Right atrium auricular region (tissue), 2 donors: ENCODE measurements at regions not wholly inside any gene's neighbourhood (a gene's known extent, or its start where the extent isn't known, plus 50 kb on each side); places are given as distances from the start of the nearest gene placed in this dataset.
A peak's percentile ranks its signal among the peaks of the same experiment; 100 is the strongest.

Experiments used
- DNase-seq: peaks from one replicate; pipeline ENCODE4 v3.0.0-alpha.2; 2019; ENCODE audit warnings: low spot score
- H3K27ac ChIP-seq, 2 donors: fragments of 200-600 bp; sonication (generic); 1 replicate in 1 of 2; 2 replicates in 1 of 2; pipeline ENCODE4 v1.5.1; 2016 to 2019
- H3K27me3 ChIP-seq, 2 donors: fragments of 200-600 bp; sonication (generic); one replicate each; pipeline versions ENCODE4 v1.5.1 to v1.6.0; 2017 to 2019
- H3K36me3 ChIP-seq: fragments of 200-600 bp; sonication (generic); one replicate; pipeline ENCODE4 v1.5.1; 2016
- H3K4me1 ChIP-seq, 2 donors: fragments of 200-600 bp; sonication (generic); one replicate each; pipeline versions ENCODE4 v1.5.1 to v1.6.0; 2017 to 2019
- H3K4me3 ChIP-seq, 2 donors: fragments of 200-600 bp; sonication (generic); 1 replicate in 1 of 2; 2 replicates in 1 of 2; pipeline ENCODE4 v1.5.1; 2017 to 2019; ENCODE audit warnings: mild to moderate bottlenecking in 1 of 2, moderate library complexity in 1 of 2
- H3K9me3 ChIP-seq, 2 donors: fragments of 200-600 bp; sonication (generic); one replicate each; pipeline ENCODE4 v1.5.1; 2019
- TF ChIP-seq, protein P1 (sequence below), 2 donors: fragments of 200-600 bp; sonication (generic); IDR thresholded peaks; one replicate each; pipeline ENCODE4 v1.5.1; 2019; ENCODE audit warnings: antibody characterized with exemption in 2 of 2

GRCh38 chr6:154921482-154921881 lies 73.6 kb upstream of the TIAM2 start:
- TF ChIP-seq, protein P1, sequence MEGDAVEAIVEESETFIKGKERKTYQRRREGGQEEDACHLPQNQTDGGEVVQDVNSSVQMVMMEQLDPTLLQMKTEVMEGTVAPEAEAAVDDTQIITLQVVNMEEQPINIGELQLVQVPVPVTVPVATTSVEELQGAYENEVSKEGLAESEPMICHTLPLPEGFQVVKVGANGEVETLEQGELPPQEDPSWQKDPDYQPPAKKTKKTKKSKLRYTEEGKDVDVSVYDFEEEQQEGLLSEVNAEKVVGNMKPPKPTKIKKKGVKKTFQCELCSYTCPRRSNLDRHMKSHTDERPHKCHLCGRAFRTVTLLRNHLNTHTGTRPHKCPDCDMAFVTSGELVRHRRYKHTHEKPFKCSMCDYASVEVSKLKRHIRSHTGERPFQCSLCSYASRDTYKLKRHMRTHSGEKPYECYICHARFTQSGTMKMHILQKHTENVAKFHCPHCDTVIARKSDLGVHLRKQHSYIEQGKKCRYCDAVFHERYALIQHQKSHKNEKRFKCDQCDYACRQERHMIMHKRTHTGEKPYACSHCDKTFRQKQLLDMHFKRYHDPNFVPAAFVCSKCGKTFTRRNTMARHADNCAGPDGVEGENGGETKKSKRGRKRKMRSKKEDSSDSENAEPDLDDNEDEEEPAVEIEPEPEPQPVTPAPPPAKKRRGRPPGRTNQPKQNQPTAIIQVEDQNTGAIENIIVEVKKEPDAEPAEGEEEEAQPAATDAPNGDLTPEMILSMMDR (IDR thresholded peaks at IDR 0.05), result no peak
- Histone ChIP-seq H3K36me3 (no peaks in the 10 kb centered on the region), H3K4me3 (no peak overlapping the region), H3K27ac (no peak overlapping the region), H3K4me1 (no peaks in the 10 kb centered on the region), H3K27me3 (no peaks in the 10 kb centered on the region), H3K9me3 (no peaks in the 10 kb centered on the region)
- no peak for DNase-seq

- no peaks in the 10 kb centered on the region for H3K4me1 ChIP-seq
- H3K9me3 ChIP-seq, result no peaks in the 10 kb centered on the region
- H3K27ac ChIP-seq, result no peak overlapping the region
- DNase-seq, result no peak
- no peaks in the 10 kb centered on the region for H3K27me3 ChIP-seq
- no peak overlapping the region for H3K4me3 ChIP-seq
- no peaks in the 10 kb centered on the region for H3K36me3 ChIP-seq
- TF ChIP-seq, protein P1 (IDR thresholded peaks at IDR 0.05), result no peak
These were observed 71.8 kb upstream of the TIAM2 start for GRCh38 chr6:154923199-154923869.

- TF ChIP-seq, protein P1 (IDR thresholded peaks at IDR 0.05), result no peak
- H3K27ac ChIP-seq, result no peak overlapping the region
- DNase-seq, result no peak
- H3K9me3 ChIP-seq, result no peaks in the 10 kb centered on the region
- H3K4me1 ChIP-seq, result no peaks in the 10 kb centered on the region
- no peaks in the 10 kb centered on the region for H3K27me3 ChIP-seq
- H3K36me3 ChIP-seq, result no peaks in the 10 kb centered on the region
- H3K4me3 ChIP-seq, result no peak overlapping the region
These were observed 70.0 kb upstream of the TIAM2 start for GRCh38 chr6:154925130-154925529.

DNA sequence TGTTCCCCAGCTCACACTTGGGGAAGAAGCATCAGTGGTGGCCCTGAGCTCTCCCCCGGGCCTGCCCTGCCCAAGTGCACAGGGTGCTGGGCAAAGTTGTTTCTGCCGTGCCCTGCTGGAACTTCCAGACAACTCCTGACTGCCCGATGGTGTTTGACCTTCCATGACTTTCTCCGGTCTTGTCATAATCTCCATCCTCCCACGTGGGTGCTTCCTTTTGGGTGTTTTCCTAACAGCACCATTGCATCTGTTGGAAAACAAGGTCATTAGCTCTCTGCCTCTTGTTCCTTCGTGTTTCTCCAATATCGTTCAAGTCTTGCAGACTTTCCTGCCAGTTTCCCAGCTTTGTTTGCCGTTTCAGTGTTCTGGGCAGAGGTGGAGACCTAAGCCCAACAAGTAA lies 68.7 kb upstream of the TIAM2 start:
- H3K27me3 ChIP-seq, result no peaks in the 10 kb centered on the region
- no peak overlapping the region for H3K27ac ChIP-seq
- no peak for DNase-seq
- no peaks in the 10 kb centered on the region for H3K9me3 ChIP-seq
- no peaks in the 10 kb centered on the region for H3K36me3 ChIP-seq
- TF ChIP-seq, protein P1 (IDR thresholded peaks at IDR 0.05), result no peak
- H3K4me3 ChIP-seq, result no peak overlapping the region
- no peaks in the 10 kb centered on the region for H3K4me1 ChIP-seq

DNA sequence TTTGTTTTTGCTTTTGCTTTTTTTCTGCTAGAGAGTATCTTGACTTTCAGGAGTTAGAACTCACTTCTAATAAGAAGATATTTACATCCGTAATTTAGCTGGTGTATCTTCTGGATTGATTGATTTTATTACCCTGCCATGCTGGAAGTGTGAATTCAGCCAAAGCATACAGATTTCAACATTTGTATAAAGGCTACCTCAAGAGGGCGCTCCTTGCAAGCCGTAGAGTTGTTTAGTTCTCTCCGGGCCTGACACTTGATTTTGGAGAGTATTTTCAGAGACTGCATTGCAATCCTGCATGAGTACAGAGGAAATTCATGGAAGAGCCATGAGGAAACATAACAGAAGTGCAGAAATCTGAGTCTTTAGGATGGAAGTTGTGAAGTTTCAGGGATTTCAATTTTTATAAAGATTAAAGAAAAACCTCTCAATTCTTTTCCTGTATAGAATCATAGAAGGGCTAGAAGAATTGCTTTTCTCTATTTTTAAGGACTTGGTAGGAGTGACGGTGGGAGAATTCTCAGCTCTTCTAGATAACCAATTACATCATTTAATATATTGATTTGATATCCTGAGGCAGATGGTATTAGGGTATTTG lies 66.7 kb upstream of the TIAM2 start:
- no peaks in the 10 kb centered on the region for H3K4me1 ChIP-seq
- DNase-seq, result peak; percentile 66
- no peaks in the 10 kb centered on the region for H3K27me3 ChIP-seq
- no peaks in the 10 kb centered on the region for H3K9me3 ChIP-seq
- H3K4me3 ChIP-seq, result no peak overlapping the region
- no peak overlapping the region for H3K27ac ChIP-seq
- no peaks in the 10 kb centered on the region for H3K36me3 ChIP-seq
- TF ChIP-seq, protein P1 (IDR thresholded peaks at IDR 0.05), result peak; percentile 66 to 74

- Histone ChIP-seq H3K4me1 (no peaks in the 10 kb centered on the region), H3K36me3 (no peaks in the 10 kb centered on the region), H3K9me3 (no peaks in the 10 kb centered on the region), H3K27me3 (no peaks in the 10 kb centered on the region), H3K4me3 (no peak overlapping the region), H3K27ac (no peak overlapping the region)
- TF ChIP-seq, protein P1 (IDR thresholded peaks at IDR 0.05), result no peak
- no peak for DNase-seq
These were observed 64.7 kb upstream of the TIAM2 start for GRCh38 chr6:154930451-154930851.
